ENCODE measurements at regions not wholly inside any gene's neighbourhood (a gene's known extent, or its start where the extent isn't known, plus 50 kb on each side); places are given as distances from the start of the nearest gene placed in this dataset.
"Not testable (repeated sequence)": the region's sequence is repeated elsewhere in the genome, so short reads cannot be mapped to it uniquely, and the experiment has no call there.

- peak; percentile 81 to 85 for ATAC-seq
- intact Hi-C loops (cut with DNase I) = no loop called here
These were observed 115.4 kb downstream of the ACAA2 start for GRCh38 chr18:49697757-49698524.

GRCh38 chr18:49697049-49697448 lies 116.3 kb downstream of the ACAA2 start:
- intact Hi-C loops (cut with DNase I) = no loop called here
- DNase-seq (no peak), ATAC-seq (no peak)

More at GRCh38 chr18:49697757-49698524, 115.4 kb downstream of the ACAA2 start:
- peak; percentile 34 for DNase-seq

- ATAC-seq = no peak
- intact Hi-C loops (cut with DNase I) = no loop called here
- no peak for DNase-seq
These were observed 118.9 kb downstream of the ACAA2 start for GRCh38 chr18:49694402-49694801.

- no peak for DNase-seq
- intact Hi-C loops (cut with DNase I) = no loop called here
- no peak for ATAC-seq
These were observed 119.7 kb downstream of the ACAA2 start for GRCh38 chr18:49693717-49694005.

- intact Hi-C loops (cut with DNase I) = no loop called here
- DNase-seq (no peak), ATAC-seq (no peak)
These were observed 120.2 kb downstream of the ACAA2 start for GRCh38 chr18:49692906-49693716.

- no peak for DNase-seq
- intact Hi-C loops (cut with DNase I) = no loop called here
- peak in 1 of 2 donors; percentile 78 for ATAC-seq
These were observed 122.1 kb downstream of the ACAA2 start for GRCh38 chr18:49691177-49691608.

GRCh38 chr18:49690312-49690711 lies 123.0 kb downstream of the ACAA2 start:
- peak in 1 of 2 donors; percentile 80 for ATAC-seq
- no peak for DNase-seq
- intact Hi-C loops (cut with DNase I) = no loop called here

- DNase-seq = no peak
- no peak for ATAC-seq
- intact Hi-C loops (cut with DNase I) = no loop called here
These were observed 123.5 kb downstream of the LIPG start for GRCh38 chr18:49685231-49685942.

GRCh38 chr18:49682803-49683190 lies 120.9 kb downstream of the LIPG start:
- intact Hi-C loops (cut with DNase I); DNase-seq; ATAC-seq: not testable (repeated sequence)

- ATAC-seq = peak in 1 of 2 donors; percentile 60
- DNase-seq = no peak
- intact Hi-C loops (cut with DNase I) = no loop called here
These were observed 120.4 kb downstream of the LIPG start for GRCh38 chr18:49682173-49682802.

GRCh38 chr18:49681387-49681786 lies 119.5 kb downstream of the LIPG start:
- intact Hi-C loops (cut with DNase I) = no loop called here
- no peak for ATAC-seq
- DNase-seq = no peak

- no peak for DNase-seq
- intact Hi-C loops (cut with DNase I) = no loop called here
- no peak for ATAC-seq
These were observed 116.6 kb downstream of the LIPG start for GRCh38 chr18:49678440-49678839.

GRCh38 chr18:49677762-49678413 lies 116.0 kb downstream of the LIPG start:
- DNase-seq (no peak), ATAC-seq (no peak)
- intact Hi-C loops (cut with DNase I) = no loop called here

GRCh38 chr18:49677081-49677480 lies 115.2 kb downstream of the LIPG start:
- intact Hi-C loops (cut with DNase I) = no loop called here
- no peak for ATAC-seq

GRCh38 chr18:49673281-49673680 lies 111.4 kb downstream of the LIPG start:
- DNase-seq (no peak), ATAC-seq (no peak)
- intact Hi-C loops (cut with DNase I) = no loop called here

More at GRCh38 chr18:49677081-49677480, 115.2 kb downstream of the LIPG start:
- DNase-seq = no peak

GRCh38 chr18:49672853-49673252 lies 111.0 kb downstream of the LIPG start:
- ATAC-seq (no peak), DNase-seq (no peak)
- intact Hi-C loops (cut with DNase I) = no loop called here

- intact Hi-C loops (cut with DNase I) = no loop called here
- DNase-seq = no peak
- no peak for ATAC-seq
These were observed 107.5 kb downstream of the LIPG start for GRCh38 chr18:49669403-49669802.

- intact Hi-C loops (cut with DNase I) = no loop called here
- ATAC-seq (peak; percentile 86 to 89), DNase-seq (peak; percentile 33)
These were observed 106.9 kb downstream of the LIPG start for GRCh38 chr18:49668574-49669275.

Data from left cardiac atrium (tissue), 4 donors.